Keratinocyte (primary cell): ENCODE measurements at regions not wholly inside any gene's neighbourhood (a gene's known extent, or its start where the extent isn't known, plus 50 kb on each side); places are given as distances from the start of the nearest gene placed in this dataset.

Experiments
- CTCF ChIP-seq, 3 experiments: IDR thresholded peaks in 1 of 3; conservative IDR thresholded peaks in 1 of 3; optimal IDR thresholded peaks in 1 of 3; 2 replicates in 2 of 3; 3 replicates in 1 of 3; pipeline versions ENCODE3 to v1.5.1; 2011; ENCODE audit warnings: low read length in 3 of 3, mild to moderate bottlenecking in 3 of 3, moderate library complexity in 2 of 3, control low read depth in 1 of 3, inconsistent platforms in 1 of 3; ENCODE audit not compliant: insufficient read depth in 2 of 3; ENCODE audit errors: extremely low read depth in 1 of 3
- EZH2 ChIP-seq: IDR thresholded peaks from one replicate; pipeline ENCODE4 v1.6.1; 2012; ENCODE audit warnings: inconsistent platforms, mild to moderate bottlenecking, low read length, moderate library complexity

GRCh38 chr2:16135913-16136310 lies 195.6 kb downstream of the MYCN start:
- no peak for TF ChIP-seq CTCF (optimal IDR thresholded peaks at IDR 0.05 in 1 of 3, IDR thresholded peaks at IDR 0.05 in 1 of 3, conservative IDR thresholded peaks at IDR 0.05 in 1 of 3; ENCODE audit: extremely low read depth in 1 of 3, insufficient read depth in 2 of 3, low read length in 3 of 3)
- TF ChIP-seq EZH2, result no peak
